B cell (primary cell): ENCODE measurements at regions not wholly inside any gene's neighbourhood (a gene's known extent, or its start where the extent isn't known, plus 50 kb on each side); places are given as distances from the start of the nearest gene placed in this dataset.

Experiments
- ATAC-seq: fragments of 200-7000 bp; cut with Tn5 transposase; one replicate; pipeline ENCODE4 v1.10.0; 2021; ENCODE audit warnings: low read depth, mild to moderate bottlenecking, moderate number of reproducible peaks, moderate library complexity
- CTCF ChIA-PET: fragments of 350-600 bp; sonication (Branson Sonifier 250); formaldehyde crosslinking; loops from one replicate; lab custom pipeline; 2021; ENCODE audit warnings: antibody characterized with exemption, inconsistent platforms; lab: Charles Lee
- POLR2A ChIA-PET: fragments of 350-600 bp; sonication (Branson Sonifier 250); formaldehyde crosslinking; loops from one replicate; lab custom pipeline; 2021; ENCODE audit warnings: antibody characterized with exemption; lab: Charles Lee
- DNase-seq: peaks from one replicate; pipeline ENCODE4 v3.0.0; 2013
- H2AFZ ChIP-seq: 2 replicates; pipeline ENCODE4 v1.6.1; 2012; ENCODE audit warnings: mild to moderate bottlenecking, low read depth, low read length; ENCODE audit not compliant: insufficient read depth, poor library complexity, severe bottlenecking
- H3K27ac ChIP-seq, 2 donors: 1 replicate in 1 of 2; 2 replicates in 1 of 2; pipeline ENCODE4 v1.5.1; 2012 to 2013; ENCODE audit warnings: low read length in 2 of 2, mild to moderate bottlenecking in 2 of 2, moderate library complexity in 1 of 2
- H3K27me3 ChIP-seq, 4 experiments: fragments of 200-600 bp in 1 of 4; sonication (generic) in 1 of 4; replicated peaks in 1 of 4; 1 replicate in 2 of 4; 2 replicates in 2 of 4; pipeline versions ENCODE4 v1.6.1 to v1.7.0; 2013 to 2016; ENCODE audit warnings: low read length in 3 of 4, mild to moderate bottlenecking in 2 of 4, mixed read lengths in 1 of 4, moderate library complexity in 1 of 4; ENCODE audit not compliant: insufficient read depth in 4 of 4, control insufficient read depth in 3 of 4; ENCODE audit errors: control extremely low read depth in 1 of 4
- H3K36me3 ChIP-seq, 2 experiments: replicated peaks in 1 of 2; 1 replicate in 1 of 2; 2 replicates in 1 of 2; pipeline versions ENCODE4 v1.6.1 to v1.7.1; 2013; ENCODE audit warnings: low read length in 1 of 2; ENCODE audit not compliant: insufficient read depth in 2 of 2, control insufficient read depth in 1 of 2; ENCODE audit errors: control extremely low read depth in 1 of 2, extremely low read depth in 1 of 2
- H3K4me1 ChIP-seq, 2 donors: fragments of 200-600 bp in 1 of 2; sonication (generic) in 1 of 2; 1 replicate in 1 of 2; 2 replicates in 1 of 2; pipeline versions ENCODE4 v1.5.1 to v1.6.1; 2013 to 2017; ENCODE audit warnings: low read length in 2 of 2; ENCODE audit not compliant: control insufficient read depth in 2 of 2, insufficient read depth in 2 of 2
- H3K4me2 ChIP-seq: replicated peaks from 2 replicates; pipeline ENCODE3; 2012; ENCODE audit warnings: mild to moderate bottlenecking, low read depth, low read length; ENCODE audit not compliant: poor library complexity, severe bottlenecking
- H3K4me3 ChIP-seq, 5 experiments: fragments of 200-600 bp in 1 of 5; sonication (generic) in 1 of 5; 1 replicate in 3 of 5; 2 replicates in 2 of 5; pipeline versions ENCODE4 v1.5.1 to v1.7.0; 2011 to 2016; ENCODE audit warnings: low read length in 4 of 5, mild to moderate bottlenecking in 4 of 5, low read depth in 2 of 5, control low read depth in 1 of 5, moderate library complexity in 1 of 5; ENCODE audit not compliant: insufficient read depth in 1 of 5; ENCODE audit errors: control extremely low read depth in 1 of 5, extremely low read depth in 1 of 5
- H3K79me2 ChIP-seq: fragments of 200-600 bp; sonication (generic); one replicate; pipeline ENCODE4 v1.6.0; 2016; ENCODE audit warnings: low read length; ENCODE audit not compliant: control insufficient read depth, insufficient read depth
- H3K9ac ChIP-seq: fragments of 200-600 bp; sonication (generic); 2 replicates; pipeline ENCODE4 v1.6.1; 2017; ENCODE audit warnings: mild to moderate bottlenecking, low read length, moderate library complexity
- H3K9me3 ChIP-seq, 3 donors: one replicate each; pipeline versions ENCODE4 v1.6.1 to v1.7.1; 2013; ENCODE audit warnings: low read length in 2 of 3; ENCODE audit not compliant: control insufficient read depth in 2 of 3, insufficient read depth in 1 of 3; ENCODE audit errors: control extremely low read depth in 1 of 3
- H4K20me1 ChIP-seq: 2 replicates; pipeline ENCODE4 v1.6.0; 2012; ENCODE audit warnings: mild to moderate bottlenecking, low read length; ENCODE audit not compliant: insufficient read depth, control insufficient read depth, poor library complexity, severe bottlenecking
- H3K27ac Mint-ChIP-seq: one replicate; pipeline ENCODE4 v1.8.0; 2021; ENCODE audit warnings: mixed read lengths
- H3K27me3 Mint-ChIP-seq: one replicate; pipeline ENCODE4 v1.8.0; 2021; ENCODE audit warnings: mixed read lengths
- H3K4me1 Mint-ChIP-seq: one replicate; pipeline ENCODE4 v1.8.0; 2021; ENCODE audit warnings: mixed read lengths
- H3K4me3 Mint-ChIP-seq: one replicate; pipeline ENCODE4 v1.8.0; 2021; ENCODE audit warnings: mixed read lengths
- H3K9me3 Mint-ChIP-seq: one replicate; pipeline ENCODE4 v1.8.0; 2022; ENCODE audit warnings: mixed read lengths; ENCODE audit not compliant: insufficient read depth
- EZH2 ChIP-seq: IDR thresholded peaks from 2 replicates; pipeline ENCODE4 v1.6.1; 2012; ENCODE audit warnings: borderline replicate concordance, low read depth, mild to moderate bottlenecking, moderate library complexity, low read length; ENCODE audit not compliant: insufficient read depth, poor library complexity, severe bottlenecking
- WGBS: methylation state at CpG from one replicate; pipeline ENCODE4 v1.1.5; 2013; ENCODE audit warnings: missing lambda C conversion rate; ENCODE audit not compliant: insufficient coverage; 5-methylcytosine and 5-hydroxymethylcytosine counted together
- intact Hi-C: fragments of 100-400 bp; cut with micrococcal nuclease; formaldehyde crosslinking; loops from one replicate; pipeline ENCODE4 v1.10.0; 2022
- TF ChIP-seq, protein P1 (sequence below): fragments of 200-600 bp; IDR thresholded peaks from one replicate; pipeline ENCODE4 v1.8.0; 2022; ENCODE audit warnings: antibody characterized with exemption, mild to moderate bottlenecking

DNA sequence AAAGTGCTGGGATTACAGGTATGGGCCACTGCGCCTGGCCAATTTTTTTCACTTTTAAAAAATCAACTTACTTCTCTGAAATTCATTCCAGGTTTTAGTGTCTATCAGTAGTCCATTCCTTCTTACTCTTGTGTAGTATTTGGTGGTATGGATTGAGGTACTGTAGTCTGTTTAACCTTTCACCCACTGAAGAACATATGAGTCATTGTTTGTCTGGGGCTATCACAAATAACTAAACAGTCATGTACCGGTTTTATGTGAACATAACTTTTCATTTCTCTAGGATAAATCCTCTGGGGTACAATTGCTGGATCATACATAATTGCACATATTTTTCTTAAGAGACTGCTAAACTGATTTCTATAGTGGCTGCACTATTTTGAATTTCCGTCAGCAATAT lies 1188.0 kb upstream of the CDH9 start:
- DNase-seq, result no peak
- no peak overlapping the region for H3K4me3 ChIP-seq
- no peak overlapping the region for H3K27ac ChIP-seq
- no peak for ATAC-seq
- H4K20me1 ChIP-seq, result no peaks in the 10 kb centered on the region
- intact Hi-C loops, result no loop called here
- Mint-ChIP-seq H3K9me3 (peaks cover 2% of the 10 kb centered on the region), H3K4me3 (no peak overlapping the region), H3K27ac (no peak overlapping the region), H3K27me3 (no peaks in the 10 kb centered on the region), H3K4me1 (no peaks in the 10 kb centered on the region)
- no peaks in the 10 kb centered on the region for H3K79me2 ChIP-seq
- POLR2A ChIA-PET, result no interaction called here
- H2AFZ ChIP-seq, result no peak overlapping the region
- no peaks in the 10 kb centered on the region for H3K4me1 ChIP-seq
- TF ChIP-seq, protein P1, sequence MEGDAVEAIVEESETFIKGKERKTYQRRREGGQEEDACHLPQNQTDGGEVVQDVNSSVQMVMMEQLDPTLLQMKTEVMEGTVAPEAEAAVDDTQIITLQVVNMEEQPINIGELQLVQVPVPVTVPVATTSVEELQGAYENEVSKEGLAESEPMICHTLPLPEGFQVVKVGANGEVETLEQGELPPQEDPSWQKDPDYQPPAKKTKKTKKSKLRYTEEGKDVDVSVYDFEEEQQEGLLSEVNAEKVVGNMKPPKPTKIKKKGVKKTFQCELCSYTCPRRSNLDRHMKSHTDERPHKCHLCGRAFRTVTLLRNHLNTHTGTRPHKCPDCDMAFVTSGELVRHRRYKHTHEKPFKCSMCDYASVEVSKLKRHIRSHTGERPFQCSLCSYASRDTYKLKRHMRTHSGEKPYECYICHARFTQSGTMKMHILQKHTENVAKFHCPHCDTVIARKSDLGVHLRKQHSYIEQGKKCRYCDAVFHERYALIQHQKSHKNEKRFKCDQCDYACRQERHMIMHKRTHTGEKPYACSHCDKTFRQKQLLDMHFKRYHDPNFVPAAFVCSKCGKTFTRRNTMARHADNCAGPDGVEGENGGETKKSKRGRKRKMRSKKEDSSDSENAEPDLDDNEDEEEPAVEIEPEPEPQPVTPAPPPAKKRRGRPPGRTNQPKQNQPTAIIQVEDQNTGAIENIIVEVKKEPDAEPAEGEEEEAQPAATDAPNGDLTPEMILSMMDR, result no peak
- TF ChIP-seq EZH2, result no peak
- no peak overlapping the region for H3K4me2 ChIP-seq
- H3K9ac ChIP-seq, result no peak overlapping the region
- no CpG with 5 or more reads among the region's 3 CpGs for WGBS
- CTCF ChIA-PET, result no interaction called here
- no peaks in the 10 kb centered on the region for H3K27me3 ChIP-seq
- peaks cover 0 to 4% (median 0%) of the 10 kb centered on the region in 3 donors for H3K9me3 ChIP-seq
- no peaks in the 10 kb centered on the region for H3K36me3 ChIP-seq

DNA sequence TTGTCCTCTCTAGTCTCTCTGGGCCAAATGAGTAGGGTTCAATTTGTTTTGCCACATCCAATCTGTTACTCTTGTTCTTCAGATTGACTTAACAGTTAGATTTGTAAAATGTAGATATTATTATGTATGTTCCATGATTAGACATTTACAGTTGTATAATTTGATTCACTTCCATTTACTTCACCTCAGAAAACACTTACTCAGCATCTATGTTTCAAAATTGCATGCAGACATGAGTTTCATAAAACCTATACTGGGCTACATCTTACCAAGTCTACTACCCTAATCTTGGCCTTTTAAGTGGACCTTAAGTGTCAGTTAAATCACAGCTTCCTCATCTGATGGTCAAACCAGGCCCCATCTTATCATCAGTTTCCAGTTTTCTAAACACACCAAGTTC lies 1181.2 kb upstream of the CDH9 start:
- H2AFZ ChIP-seq, result no peak overlapping the region
- intact Hi-C loops, result no loop called here
- no peaks in the 10 kb centered on the region for H3K79me2 ChIP-seq
- no peak overlapping the region for H3K4me3 ChIP-seq
- no peak overlapping the region for H3K4me2 ChIP-seq
- ChIA-PET CTCF (no interaction called here), POLR2A (no interaction called here)
- no peaks in the 10 kb centered on the region for H3K36me3 ChIP-seq
- H3K9me3 ChIP-seq, result no peaks in the 10 kb centered on the region
- Mint-ChIP-seq H3K4me1 (no peaks in the 10 kb centered on the region), H3K4me3 (no peak overlapping the region), H3K27me3 (no peaks in the 10 kb centered on the region), H3K9me3 (peaks cover under 1% of the 10 kb centered on the region), H3K27ac (no peak overlapping the region)
- TF ChIP-seq, protein P1, result no peak
- TF ChIP-seq EZH2, result no peak
- H3K27ac ChIP-seq, result no peak overlapping the region
- H3K9ac ChIP-seq, result no peak overlapping the region
- H3K27me3 ChIP-seq, result no peaks in the 10 kb centered on the region
- no peaks in the 10 kb centered on the region for H3K4me1 ChIP-seq
- ATAC-seq, result no peak
- DNase-seq, result no peak
- no peaks in the 10 kb centered on the region for H4K20me1 ChIP-seq
